Stimulated activated CD8-positive, alpha-beta memory T cell treated with anti-CD3 and anti-CD28 coated beads, Interleukin-7, amount 100 ng/mL, for 48 hours (primary cell): ENCODE measurements at regions not wholly inside any gene's neighbourhood (a gene's known extent, or its start where the extent isn't known, plus 50 kb on each side); places are given as distances from the start of the nearest gene placed in this dataset.

ENCODE experiments used
- DNase-seq, 2 donors: peaks; one replicate each; pipeline ENCODE4 v3.0.0-alpha.2; 2020; ENCODE audit warnings: low read depth in 1 of 2; ENCODE audit errors: extremely low read depth in 1 of 2

DNA sequence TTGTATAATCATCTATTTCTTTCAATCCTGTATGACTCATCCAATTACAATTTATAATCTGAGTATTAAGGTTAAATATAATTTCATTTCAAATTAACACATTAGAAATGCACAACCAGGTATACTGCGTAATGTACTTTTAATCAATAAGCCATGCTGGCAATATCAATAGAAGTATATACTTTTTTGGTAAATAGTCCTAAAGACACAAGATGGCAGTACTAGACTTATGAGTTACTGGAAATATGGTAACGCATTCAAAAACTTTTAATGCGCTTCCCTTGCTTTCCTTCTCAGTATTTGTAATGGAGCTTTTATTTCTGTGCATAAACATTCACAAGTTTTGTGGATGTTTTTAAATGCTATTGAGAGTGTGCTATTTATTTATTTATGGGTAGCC, 1162.0 kb upstream of the TMPRSS15 start:
- no peak for DNase-seq

DNA sequence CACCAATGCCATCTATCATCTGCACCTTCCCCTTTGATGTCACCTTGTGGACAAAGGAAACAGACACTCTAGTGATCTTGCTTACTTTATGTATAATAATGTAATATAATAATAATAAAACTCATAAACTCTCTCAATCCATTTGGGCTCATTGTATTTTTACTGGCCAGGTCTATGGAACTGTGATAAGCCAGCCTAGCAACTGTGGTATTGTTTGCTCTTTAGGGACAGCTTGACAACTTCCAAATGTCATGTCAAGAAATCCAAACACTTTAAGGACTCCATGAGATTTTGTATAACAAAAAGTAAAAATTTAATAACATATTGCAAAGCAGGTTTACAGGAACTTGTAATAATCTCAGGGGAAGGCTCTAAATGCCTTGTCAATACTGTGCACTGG, 1163.4 kb upstream of the TMPRSS15 start:
- no peak for DNase-seq

DNA sequence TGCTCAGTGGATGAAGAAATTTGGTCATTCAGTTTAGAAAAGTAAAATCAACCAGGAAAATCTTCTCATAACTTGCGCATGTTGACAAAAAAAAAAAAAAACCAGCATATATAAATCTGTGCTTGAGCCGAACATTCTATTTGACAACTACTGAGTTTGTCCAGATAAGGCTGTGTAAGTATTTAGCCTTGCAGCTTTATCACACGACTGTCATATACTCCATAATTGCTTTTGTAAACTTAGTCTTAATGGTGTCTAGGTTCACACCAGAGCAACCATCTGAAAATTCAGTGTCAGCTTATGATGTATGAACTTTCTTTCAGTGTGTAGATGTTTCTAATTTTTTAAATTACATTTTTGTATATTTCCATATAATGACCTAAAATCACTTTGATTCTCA, 1173.8 kb upstream of the TMPRSS15 start:
- DNase-seq = no peak

DNA sequence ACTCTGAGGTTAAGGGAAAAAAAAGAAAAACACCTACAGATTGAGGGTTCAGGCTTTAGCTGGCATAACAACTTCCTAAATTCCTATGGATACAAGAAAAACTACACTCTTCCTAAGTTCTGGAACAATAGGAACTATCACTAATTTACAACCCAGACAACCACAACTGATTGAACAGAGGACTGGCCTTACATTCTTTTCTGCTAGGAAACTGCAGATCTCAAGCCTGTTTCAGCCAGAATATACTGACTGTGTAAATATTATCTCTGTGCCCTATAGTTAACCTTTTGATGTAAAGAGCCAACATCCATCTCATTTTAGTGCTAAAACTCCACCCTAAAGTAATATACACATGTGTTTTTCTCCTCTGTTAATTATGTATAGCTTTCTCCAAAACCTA, 1186.5 kb upstream of the TMPRSS15 start:
- no peak for DNase-seq

DNA sequence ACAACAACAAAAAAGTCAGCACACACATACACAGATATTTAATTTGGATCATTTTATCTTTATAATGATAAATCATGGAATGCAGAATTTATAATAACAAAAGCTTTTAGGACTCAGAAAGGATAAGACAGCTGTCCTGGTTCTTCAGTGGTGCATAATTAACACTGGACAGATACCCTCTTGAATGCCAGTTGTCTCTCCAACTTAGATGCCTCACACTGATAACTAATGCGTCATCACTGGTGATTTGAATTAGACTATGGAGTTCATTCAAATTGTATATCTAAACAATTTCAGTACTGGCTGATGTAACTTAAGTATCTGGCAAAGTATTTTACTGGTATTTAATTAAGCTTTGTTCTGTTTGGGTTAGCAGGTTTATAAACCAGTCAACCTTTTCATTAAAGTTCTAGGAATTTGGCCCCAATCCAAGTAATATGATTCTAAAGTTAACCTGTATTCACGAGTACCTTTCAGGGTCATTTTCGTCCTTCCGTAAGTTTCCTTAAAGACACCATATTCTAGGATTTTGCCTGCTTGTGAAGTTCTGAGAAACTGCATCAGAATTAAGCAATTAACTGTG, 1199.5 kb upstream of the TMPRSS15 start:
- no peak for DNase-seq

DNA sequence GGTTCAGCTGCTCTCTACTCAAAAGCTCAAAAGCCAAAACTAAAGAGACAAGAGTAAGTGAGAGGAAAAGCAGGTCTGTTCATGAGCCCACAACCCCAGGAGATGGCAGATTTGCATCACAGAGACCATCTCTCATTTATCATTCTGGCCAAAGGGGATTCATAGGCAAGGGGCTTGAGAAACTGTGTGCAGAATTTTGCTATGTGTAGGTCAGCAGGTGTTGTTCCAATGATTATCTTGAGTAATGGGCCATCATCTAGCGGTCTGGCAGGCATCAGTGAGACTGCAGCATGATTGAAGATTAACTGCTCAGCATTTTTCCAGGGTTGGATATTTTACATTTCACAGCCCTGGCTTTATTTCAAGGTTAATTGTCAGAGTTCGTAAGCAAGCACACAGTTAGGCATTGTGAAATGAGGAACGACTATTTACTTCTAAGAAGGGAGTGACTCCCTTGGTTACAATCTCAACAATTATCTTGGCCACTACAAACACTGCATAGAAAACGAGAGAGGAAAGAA, 1204.6 kb upstream of the TMPRSS15 start:
- DNase-seq = no peak

DNA sequence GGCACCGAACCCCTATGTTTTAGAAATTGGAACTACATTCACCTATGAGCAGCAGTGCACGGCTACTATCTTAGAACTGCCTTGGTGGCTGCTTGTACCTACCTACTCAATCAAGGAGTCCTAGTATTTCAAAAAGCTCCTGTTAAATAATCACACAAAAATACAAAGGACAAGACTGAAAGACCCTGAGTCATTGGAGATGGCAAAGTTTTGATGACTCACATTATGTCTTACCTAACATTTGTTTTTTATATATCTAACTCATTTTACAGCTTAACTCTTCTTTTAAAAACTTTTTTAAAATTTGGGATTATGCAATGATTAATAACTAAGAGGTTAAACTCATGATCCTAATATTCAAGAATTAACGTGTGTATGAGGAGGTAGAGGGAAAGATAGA, 1206.0 kb upstream of the TMPRSS15 start:
- DNase-seq = no peak

DNA sequence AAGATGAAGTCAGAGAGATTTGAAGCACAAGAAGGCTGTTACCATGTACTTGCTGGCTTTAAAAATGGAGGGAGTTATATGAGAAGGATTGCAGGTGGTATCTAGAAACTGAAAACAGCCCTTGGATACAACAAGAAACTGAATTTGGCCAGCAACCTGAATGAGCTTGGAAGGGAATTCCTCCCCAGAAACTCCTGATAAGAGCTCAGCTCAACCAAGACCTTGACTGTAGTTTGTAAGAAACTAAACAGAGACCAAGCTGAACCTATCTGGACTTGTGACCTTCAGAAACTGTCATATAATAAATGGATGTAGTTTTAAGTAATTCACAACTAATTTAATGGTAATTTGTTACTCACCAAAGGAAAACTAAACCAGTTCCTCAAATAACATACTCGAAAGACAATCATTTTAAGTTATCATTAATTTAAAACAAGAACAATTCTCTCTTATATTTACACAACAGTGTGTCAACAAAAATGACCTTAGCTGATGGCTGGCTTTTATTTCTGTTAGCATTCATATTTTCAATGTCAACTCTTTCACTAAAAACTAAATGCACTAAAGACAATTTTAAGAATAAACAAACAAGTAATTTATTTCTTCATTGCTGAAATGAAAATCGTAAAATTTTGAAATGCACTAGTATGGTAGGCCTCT, 1218.4 kb upstream of the TMPRSS15 start:
- no peak for DNase-seq

DNA sequence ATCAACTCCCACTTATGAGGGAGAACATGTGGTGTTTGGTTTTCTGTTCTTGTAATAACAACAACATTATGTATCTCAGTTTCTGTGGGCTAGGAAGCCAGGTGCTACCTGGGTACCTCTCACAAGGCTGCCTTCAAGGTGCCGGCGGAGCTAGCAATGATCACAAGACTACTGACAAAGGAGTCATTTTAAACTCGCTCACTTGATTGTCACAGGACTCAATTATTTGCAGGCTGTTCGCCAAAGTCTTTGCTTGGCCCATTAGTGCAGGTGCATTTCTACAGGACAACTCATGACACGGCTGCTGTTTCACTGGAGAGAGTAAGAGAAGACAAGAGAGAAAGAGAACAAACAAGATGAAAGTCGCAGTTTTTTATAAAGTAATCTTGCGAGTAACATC, 1237.4 kb upstream of the TMPRSS15 start:
- DNase-seq = no peak

DNA sequence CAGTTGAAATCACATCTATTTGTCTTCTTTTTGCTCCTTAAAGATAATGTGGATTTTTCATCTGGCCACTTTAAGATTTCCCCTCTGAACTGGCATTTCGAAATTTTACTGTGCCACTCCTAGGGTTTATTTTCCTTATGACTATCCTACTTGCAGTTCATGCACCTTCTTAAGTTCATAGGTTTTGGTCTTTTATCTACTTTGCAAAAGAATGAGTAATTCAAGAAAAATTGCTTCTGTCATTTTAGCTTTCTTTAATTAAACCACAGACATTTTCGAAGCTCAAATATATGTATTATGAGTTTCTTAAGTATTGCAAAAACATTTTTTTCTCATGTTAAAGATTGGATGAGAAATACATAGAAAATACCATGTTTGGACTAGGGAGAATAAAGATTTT, 1244.8 kb upstream of the TMPRSS15 start:
- DNase-seq = no peak

DNA sequence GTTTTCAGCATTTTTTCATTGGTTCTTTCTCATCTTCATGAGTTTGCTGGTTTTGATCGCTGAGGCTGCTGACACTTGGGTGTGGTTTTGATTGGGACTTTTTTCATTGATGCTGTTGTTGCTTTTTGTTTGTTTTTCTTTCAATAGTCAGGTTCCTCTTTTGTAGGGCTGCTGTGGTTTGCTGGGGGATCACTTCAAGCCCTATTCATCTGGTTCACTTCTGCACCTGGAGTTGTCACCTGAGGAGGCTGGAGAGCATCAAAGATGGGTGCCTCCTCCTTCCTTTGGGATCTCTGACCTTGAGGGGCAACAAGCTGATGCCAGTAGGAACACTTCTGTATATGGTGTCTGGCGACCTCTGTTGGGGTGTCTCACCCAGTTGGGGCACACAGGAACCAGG, 1279.9 kb upstream of the TMPRSS15 start:
- no peak for DNase-seq

DNA sequence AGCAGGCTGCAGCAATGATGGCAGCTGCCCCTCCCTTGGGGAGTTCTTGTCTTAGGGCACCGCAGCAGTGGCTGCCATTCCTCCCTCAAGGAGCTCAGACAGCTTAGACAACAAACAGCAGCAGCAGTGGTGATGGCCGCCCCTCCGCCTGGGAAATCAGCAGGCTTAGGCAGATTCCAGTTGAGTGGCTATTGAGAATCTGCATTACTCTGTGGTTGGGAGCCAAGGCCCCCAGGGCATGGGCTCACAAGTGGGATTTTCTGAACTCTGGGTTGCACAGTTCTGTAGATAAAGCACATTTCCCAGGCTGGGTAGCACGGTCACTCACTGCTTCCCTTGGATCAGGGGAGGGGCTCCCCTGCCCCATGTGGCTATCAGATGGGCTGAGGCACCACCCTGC, 1280.7 kb upstream of the TMPRSS15 start:
- no peak for DNase-seq

DNA sequence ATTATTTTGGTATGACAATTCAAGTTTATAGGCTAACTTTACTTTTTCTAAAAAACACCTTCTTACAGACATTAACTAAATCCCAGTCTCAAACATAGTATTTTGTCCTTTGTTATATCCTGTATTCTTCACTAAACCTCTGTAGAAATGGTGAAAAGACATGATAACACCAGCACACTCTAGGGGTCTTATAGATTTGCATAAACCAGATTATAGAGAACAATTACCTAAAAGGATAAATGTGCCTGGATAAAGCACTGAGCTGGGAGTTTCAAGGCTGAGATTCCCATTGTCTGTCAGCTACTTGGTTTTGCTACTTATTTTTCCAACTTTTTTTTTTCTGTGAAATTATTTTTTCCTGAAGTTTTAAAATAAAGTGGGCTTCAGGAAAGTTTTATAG, 1288.6 kb upstream of the TMPRSS15 start:
- no peak for DNase-seq

DNA sequence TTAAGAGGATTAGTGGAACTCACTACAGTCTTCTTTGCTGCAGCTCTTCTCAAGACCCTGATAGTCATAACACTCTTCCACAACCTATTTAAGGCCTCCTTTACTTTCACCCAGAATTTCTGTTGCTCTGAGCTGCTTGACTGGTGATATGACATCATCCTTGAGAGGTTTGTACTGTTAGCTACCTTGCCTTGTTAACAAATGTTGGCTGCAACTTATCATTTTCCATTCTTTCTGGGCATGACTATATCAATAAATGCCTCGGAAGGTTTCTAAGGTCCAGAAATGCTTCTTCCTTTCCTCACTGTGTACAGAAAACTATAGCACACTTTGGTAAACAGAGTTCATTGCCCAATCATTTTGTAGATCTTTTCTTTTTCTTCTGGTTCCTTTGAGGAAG, 1292.2 kb upstream of the TMPRSS15 start:
- no peak for DNase-seq

DNA sequence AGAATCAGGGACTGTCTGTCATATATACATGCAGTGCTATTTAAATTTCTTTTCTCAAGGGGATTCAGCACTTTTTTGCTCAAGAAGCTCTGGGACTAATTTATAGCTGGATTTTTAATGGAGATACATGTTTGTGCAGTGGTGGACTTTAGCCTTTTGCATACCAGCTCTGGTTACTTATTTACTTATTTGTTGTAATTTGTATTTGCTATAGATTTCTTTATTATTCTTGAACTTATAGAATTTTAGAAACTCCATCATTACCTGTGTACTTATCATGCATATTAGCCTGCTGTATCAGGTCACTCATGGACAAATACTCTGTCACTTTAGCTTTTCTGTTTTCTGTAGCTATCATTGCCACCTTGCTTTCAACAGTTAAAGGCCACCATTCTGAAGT, 1296.9 kb upstream of the TMPRSS15 start:
- DNase-seq = no peak

DNA sequence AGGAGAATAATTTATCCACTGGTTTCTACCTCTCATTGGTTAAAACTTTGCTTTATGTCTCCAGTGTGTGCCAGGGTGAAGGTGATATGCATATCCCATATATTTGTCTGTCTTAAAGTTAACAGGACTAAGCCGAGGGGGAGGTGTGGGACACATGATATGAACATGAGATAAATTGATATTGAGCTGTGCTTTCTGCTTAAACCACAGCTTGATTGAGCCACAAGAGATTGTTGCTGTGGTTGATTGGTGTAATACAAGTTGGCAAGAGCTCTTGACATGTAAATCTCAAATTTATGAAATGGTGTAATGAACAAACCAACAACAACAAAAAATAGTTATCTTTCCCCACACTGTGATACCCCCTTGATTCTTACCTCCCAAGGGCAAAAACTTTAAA, 1295.5 kb upstream of the NCAM2 start:
- no peak for DNase-seq

DNA sequence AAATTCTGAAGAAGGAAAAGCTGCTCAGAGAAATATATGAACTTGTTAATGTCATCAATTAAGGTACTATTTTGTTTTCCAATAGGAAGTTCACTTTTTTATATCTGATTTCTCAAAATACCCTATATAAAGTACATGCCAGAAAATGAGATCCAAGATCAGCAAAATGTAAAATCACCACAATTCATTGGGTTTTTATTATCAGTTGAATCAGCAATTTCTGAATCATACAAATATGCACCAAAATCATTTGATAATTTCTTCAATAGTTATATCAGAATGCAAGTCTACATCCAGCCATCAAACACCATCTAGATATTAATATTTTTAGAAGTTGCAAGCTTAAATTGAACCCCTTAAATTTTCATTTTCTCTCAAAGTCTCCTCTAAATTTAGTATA, 1293.4 kb upstream of the NCAM2 start:
- no peak for DNase-seq

DNA sequence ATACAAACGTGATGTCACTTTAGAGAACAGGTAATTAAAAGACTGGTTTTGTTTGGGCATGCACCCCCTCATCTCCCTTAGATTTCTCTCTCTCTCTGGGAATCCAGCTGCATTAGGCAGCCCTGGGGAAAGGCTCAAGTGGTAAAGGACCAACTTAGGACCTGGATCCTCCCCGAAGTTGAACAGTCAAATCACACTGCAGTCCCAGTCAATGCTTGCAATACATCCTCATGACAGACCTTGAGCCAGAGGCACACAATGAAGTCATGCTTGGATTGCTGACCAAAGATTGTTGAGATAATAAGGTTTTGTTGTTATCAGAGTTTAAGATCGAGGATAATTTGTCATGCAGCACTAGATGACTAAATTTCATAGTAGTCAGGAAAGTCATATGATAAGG, 1285.8 kb upstream of the NCAM2 start:
- no peak for DNase-seq

DNA sequence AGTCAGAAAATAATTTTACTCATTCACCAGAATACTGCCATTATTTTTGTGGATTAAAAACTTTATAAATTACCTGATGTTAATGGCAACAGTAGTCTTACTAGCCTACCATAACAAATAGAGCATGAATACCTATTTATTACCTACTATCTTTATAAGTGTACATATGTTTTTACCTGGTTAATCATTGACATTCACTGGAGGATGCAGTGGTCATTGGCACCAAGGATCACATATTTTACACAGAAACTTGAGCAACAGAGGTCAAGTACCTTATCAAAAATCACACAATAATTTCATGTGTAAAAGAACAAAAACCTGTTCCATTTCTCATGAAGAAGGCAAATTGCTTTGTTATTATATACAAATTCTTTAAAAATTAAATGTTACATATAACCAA, 1284.9 kb upstream of the NCAM2 start:
- DNase-seq = no peak

DNA sequence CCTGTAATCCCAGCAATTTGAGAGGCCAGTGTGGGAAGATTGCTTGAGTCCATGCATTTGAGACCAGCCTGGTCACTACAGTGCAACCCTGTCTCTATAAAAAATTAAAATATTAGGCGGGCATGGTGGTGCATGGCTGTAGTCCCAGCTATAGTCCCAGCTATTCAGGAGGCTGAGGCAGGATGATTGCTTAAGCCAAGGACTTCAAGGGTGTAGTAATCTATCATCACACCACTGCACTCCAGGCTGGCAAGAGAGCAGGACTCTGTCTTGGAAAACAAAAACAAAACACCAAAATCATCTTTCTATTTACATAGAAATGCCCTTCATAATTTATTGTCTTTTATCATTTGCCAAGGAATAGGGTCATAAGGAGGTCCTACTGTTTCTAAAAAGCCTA, 1274.1 kb upstream of the NCAM2 start:
- no peak for DNase-seq

DNA sequence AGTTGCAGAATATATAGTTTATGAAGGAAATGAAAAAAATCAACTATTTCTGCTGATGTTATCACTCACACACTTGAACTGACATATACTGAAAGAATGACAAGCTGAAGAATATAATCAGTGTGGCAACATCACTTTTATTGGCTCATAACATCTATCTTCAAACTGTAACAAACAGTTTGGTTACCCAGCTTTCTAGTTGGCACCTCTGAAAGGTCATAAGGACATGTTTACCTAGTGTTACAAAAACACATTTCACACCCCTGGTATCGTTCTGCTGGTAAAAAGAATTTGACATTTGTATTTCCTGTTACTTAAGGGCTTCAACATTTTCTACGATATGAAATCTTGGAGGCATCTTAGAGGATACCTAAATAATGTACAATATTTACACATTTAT, 1267.0 kb upstream of the NCAM2 start:
- no peak for DNase-seq

DNA sequence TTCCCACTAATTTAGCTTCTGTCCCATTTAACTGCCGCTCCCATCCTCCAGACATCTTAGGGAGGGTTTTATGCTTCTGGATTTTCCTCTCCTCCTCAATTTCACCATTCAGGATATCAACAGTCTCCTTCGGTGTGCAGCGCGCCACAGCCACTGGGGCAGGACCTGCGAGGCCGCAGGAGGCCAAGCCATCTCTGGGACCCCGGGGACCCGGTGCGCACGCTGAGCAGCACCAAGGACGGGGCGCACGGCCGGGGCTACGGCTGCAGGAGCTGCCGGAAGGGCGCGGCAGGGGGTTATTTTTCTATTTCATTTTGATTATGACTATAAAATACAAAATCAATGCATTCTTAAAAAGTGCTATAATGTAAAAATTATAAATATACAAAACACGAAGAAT, 1238.4 kb upstream of the NCAM2 start:
- no peak for DNase-seq

DNA sequence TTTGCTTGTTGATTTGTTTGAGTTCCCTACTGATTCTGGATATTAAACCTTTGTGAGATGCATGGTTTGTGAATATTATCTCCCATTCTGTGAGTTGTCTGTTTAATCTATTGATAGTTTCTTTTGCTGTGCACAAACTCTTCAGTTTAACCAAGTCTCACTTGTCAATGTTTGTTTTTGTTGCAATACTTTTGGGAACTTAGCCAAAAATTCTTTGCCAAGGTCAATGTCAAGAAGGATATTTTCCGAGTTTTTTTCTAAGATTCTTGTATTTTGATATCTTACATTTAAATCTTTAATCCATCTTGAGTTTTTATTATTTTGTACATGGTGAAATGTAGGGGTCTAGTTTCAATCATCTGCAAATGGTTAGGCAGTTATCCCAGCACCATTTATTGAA, 1230.7 kb upstream of the NCAM2 start:
- no peak for DNase-seq
